ENCODE measurements at regions not wholly inside any gene's neighbourhood (a gene's known extent, or its start where the extent isn't known, plus 50 kb on each side); places are given as distances from the start of the nearest gene placed in this dataset.

GRCh38 chr10:29007370-29007747 is 281.5 kb upstream of the LYZL1 start:
- no peaks in the 10 kb centered on the region for H3K4me1 Mint-ChIP-seq (ENCODE audit: low read depth)
- no peak for DNase-seq
- H3K27ac Mint-ChIP-seq, result no peak overlapping the region
- H3K9me3 Mint-ChIP-seq, result no peaks in the 10 kb centered on the region
- no peaks in the 10 kb centered on the region for H3K36me3 Mint-ChIP-seq (ENCODE audit: low read depth)
- peaks cover 10% of the 10 kb centered on the region for H3K27me3 Mint-ChIP-seq (ENCODE audit: insufficient read depth)
- H3K4me3 Mint-ChIP-seq, result no peak overlapping the region
- no peak for TF ChIP-seq CTCF (IDR thresholded peaks at IDR 0.05)

DNA sequence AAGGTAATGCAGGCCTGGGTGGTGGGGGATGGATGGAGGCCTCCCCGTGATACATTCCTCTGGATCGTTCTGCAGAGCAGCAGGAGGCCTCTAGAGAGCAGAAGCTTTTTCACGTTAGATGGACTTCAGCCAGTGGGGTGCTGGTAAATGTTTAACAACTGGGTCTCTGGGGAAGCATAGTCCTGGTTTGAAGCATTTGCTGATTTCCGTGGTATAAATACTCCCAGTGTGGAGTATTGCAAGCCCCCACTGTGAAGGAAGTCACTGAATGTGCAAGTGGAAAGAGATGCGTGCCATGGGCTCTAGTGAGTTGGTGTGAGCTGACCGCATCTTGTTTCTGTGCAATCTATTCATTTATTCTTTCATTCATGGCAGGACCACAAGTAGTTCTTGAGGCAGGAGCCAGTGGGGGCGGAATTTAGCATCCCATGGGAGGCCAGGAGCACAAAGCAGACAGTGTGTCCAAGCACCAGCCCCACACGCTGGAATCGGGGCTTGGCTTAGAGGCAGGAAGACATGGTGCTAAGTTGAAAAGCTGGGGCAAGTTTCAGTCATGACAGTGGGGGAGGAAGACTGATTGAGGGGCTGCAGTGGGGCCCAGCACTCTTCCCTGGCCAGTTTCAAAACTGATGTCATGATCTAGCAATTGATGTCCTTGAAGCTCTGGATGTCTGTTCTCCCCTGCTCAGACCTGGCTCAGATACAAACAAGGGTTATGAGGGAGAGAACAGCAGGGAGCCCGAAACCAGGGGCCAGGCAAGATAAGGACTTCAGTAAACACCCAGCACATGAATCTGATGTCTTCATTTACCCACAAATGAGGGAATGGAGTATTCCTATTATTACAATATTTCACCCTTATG is 280.9 kb upstream of the LYZL1 start:
- H3K4me3 Mint-ChIP-seq, result no peak overlapping the region
- H3K27me3 Mint-ChIP-seq (ENCODE audit: insufficient read depth), result peaks cover 10% of the 10 kb centered on the region
- no peak overlapping the region for H3K27ac Mint-ChIP-seq
- TF ChIP-seq CTCF (IDR thresholded peaks at IDR 0.05), result no peak
- H3K36me3 Mint-ChIP-seq (ENCODE audit: low read depth), result no peaks in the 10 kb centered on the region
- no peaks in the 10 kb centered on the region for H3K9me3 Mint-ChIP-seq
- no peak for DNase-seq
- H3K4me1 Mint-ChIP-seq (ENCODE audit: low read depth), result no peaks in the 10 kb centered on the region

DNA sequence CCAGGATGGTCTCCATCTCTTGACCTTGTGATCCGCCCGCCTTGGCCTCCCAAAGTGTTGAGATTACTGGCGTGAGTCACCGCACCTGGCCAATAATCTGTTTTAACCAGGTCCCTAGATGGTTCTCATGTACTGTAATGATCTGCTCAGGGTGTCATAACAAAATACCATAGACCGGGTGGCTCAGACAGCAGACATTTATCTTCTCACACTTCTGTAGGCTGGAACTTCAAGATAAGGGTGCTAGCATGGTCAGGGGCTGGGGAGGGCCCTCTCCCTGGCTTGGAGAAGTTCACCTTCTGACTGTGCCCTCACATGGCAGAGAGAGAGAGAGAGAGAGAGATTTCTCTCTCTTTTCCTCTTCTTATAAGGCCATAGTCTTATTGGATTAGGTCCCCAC is 279.4 kb upstream of the LYZL1 start:
- no peak for DNase-seq
- Mint-ChIP-seq H3K9me3 (no peaks in the 10 kb centered on the region), H3K4me3 (no peak overlapping the region), H3K27ac (no peak overlapping the region), H3K36me3 (ENCODE audit: low read depth) (no peaks in the 10 kb centered on the region), H3K4me1 (ENCODE audit: low read depth) (no peaks in the 10 kb centered on the region), H3K27me3 (ENCODE audit: insufficient read depth) (peaks cover 10% of the 10 kb centered on the region)
- no peak for TF ChIP-seq CTCF (IDR thresholded peaks at IDR 0.05)

GRCh38 chr10:29011516-29011915 is 277.4 kb upstream of the LYZL1 start:
- H3K27me3 Mint-ChIP-seq (ENCODE audit: insufficient read depth), result peaks cover 7% of the 10 kb centered on the region
- no peaks in the 10 kb centered on the region for H3K36me3 Mint-ChIP-seq (ENCODE audit: low read depth)
- no peaks in the 10 kb centered on the region for H3K4me1 Mint-ChIP-seq (ENCODE audit: low read depth)
- TF ChIP-seq CTCF (IDR thresholded peaks at IDR 0.05), result no peak
- no peaks in the 10 kb centered on the region for H3K9me3 Mint-ChIP-seq
- H3K27ac Mint-ChIP-seq, result no peak overlapping the region
- no peak overlapping the region for H3K4me3 Mint-ChIP-seq
- no peak for DNase-seq

GRCh38 chr10:29012926-29013554 is 275.8 kb upstream of the LYZL1 start:
- no peak for DNase-seq
- Mint-ChIP-seq H3K36me3 (ENCODE audit: low read depth) (no peaks in the 10 kb centered on the region), H3K27me3 (ENCODE audit: insufficient read depth) (peaks cover 6% of the 10 kb centered on the region), H3K4me3 (no peak overlapping the region), H3K9me3 (no peaks in the 10 kb centered on the region; the same call in 1 of the 2 replicates), H3K27ac (no peak overlapping the region), H3K4me1 (ENCODE audit: low read depth) (no peaks in the 10 kb centered on the region)
- no peak for TF ChIP-seq CTCF (IDR thresholded peaks at IDR 0.05)

Data from HFFc6 (cell line).